Omental fat pad (tissue), 3 donors: ENCODE measurements at regions not wholly inside any gene's neighbourhood (a gene's known extent, or its start where the extent isn't known, plus 50 kb on each side); places are given as distances from the start of the nearest gene placed in this dataset.

ENCODE experiments used
- ATAC-seq: fragments of 150-250 bp; one replicate; pipeline ENCODE4 v1.9.1; 2016; ENCODE audit warnings: mild to moderate bottlenecking, moderate library complexity; ENCODE audit not compliant: low FRiP score
- DNase-seq: peaks from one replicate; pipeline ENCODE4 v3.0.0-alpha.2; 2019; ENCODE audit warnings: low spot score
- TF ChIP-seq, protein P1 (sequence below), 3 donors: fragments of 450-650 bp; IDR thresholded peaks; one replicate each; pipeline ENCODE4 v1.5.1; 2016 to 2017; ENCODE audit warnings: antibody characterized with exemption in 3 of 3, mild to moderate bottlenecking in 3 of 3, moderate library complexity in 2 of 3

DNA sequence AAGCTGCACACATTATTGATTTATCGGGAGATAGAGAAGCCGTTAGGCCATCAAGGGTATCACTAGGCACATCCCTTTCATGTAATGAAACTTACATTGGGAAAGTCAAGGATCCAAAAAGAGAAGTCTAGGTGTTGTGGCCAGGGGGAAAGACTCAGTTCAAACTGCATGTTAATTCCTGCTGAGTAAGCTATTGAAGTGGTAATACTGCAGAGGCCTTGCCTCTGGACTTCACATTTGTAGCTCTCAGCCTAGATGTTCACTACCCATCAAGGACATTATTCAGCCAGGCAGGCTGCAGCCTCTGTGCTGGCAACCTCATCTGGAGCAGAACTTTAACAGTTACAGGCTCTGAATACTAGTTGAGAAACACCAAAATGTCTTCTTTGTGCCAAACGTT, 2094.5 kb upstream of the AGA start:
- TF ChIP-seq, protein P1, sequence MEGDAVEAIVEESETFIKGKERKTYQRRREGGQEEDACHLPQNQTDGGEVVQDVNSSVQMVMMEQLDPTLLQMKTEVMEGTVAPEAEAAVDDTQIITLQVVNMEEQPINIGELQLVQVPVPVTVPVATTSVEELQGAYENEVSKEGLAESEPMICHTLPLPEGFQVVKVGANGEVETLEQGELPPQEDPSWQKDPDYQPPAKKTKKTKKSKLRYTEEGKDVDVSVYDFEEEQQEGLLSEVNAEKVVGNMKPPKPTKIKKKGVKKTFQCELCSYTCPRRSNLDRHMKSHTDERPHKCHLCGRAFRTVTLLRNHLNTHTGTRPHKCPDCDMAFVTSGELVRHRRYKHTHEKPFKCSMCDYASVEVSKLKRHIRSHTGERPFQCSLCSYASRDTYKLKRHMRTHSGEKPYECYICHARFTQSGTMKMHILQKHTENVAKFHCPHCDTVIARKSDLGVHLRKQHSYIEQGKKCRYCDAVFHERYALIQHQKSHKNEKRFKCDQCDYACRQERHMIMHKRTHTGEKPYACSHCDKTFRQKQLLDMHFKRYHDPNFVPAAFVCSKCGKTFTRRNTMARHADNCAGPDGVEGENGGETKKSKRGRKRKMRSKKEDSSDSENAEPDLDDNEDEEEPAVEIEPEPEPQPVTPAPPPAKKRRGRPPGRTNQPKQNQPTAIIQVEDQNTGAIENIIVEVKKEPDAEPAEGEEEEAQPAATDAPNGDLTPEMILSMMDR (IDR thresholded peaks at IDR 0.05): no peak
- no peak for ATAC-seq
- DNase-seq: no peak

DNA sequence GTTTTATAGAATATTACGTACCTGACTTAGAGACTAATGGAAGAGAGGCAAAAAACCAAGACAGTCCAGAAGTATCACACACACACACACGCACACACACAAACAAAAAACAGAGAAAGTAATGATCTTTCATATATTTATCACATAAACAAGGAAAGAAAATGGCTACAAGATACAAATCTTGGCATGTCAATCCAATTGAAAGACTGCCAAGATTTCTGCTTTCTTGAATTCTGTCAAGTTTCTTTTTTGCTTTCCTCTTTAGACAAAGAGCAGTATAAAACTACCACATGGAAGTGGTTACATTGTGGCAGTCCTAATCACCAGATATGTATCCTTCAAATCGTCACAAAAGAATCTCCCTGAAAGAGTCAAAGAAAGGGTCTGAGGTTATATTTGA, 2097.4 kb upstream of the AGA start:
- DNase-seq (no peak), ATAC-seq (no peak)
- TF ChIP-seq, protein P1 (IDR thresholded peaks at IDR 0.05): no peak

DNA sequence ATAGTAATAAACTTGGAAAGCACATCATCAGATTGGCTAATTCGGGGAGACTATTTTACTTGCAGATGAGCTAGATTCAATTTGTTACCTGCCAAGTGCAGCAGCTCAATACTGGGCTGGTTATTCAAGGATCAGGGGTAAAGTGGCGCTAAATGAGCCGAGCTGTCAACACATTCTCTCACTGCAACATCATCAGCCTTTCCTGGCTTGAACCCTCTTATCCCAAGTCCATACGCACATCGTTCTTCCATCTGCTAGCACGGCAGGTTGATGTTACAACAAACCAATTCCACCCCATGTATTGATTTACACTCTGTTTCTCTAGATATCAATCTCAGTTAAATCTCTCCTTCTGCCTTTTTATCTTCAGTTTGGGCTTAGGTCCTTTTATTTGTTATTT, 2101.5 kb upstream of the AGA start:
- DNase-seq: no peak
- TF ChIP-seq, protein P1 (IDR thresholded peaks at IDR 0.05): no peak
- no peak for ATAC-seq

DNA sequence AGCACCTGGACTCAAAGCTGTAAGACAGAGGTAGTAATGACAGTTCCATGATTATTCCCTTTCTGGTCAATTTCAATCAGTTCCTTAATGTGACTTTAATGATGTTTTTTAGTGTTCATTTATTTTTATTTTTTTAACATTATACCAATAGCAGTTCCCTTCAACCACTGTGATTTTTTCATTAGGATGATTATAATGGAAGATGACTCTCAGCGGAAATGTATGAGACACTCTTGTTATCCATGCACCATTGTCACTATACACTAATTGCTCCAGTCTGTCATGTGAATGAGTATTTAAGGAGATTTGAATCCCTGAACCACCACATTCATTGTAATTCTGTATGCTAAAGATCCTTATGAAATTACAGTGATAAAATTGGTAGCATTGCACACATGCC, 2102.3 kb upstream of the AGA start:
- DNase-seq: no peak

DNA sequence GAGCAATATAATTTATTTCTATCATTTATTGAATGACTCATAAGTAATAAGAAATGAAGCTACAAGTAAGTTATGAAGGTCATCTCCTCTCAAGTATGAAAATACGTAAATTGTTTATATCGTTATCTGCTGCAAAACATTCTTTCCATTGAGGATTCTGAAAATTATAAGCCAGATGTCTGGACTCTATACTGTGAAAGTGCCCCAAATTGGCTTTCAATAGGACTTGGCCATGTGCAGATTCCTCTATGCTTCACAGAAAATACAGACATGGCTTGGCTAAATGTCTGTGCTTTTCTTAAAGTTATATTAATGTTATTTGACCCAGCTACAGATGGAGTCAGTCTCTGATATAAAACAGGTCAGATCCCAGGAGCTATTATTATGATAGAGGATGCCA, 2109.9 kb upstream of the AGA start:
- DNase-seq (no peak), ATAC-seq (no peak)
- TF ChIP-seq, protein P1 (IDR thresholded peaks at IDR 0.05): no peak

More for the DNA sequence above, 2102.3 kb upstream of the AGA start:
- TF ChIP-seq, protein P1 (IDR thresholded peaks at IDR 0.05): no peak
- ATAC-seq: no peak

DNA sequence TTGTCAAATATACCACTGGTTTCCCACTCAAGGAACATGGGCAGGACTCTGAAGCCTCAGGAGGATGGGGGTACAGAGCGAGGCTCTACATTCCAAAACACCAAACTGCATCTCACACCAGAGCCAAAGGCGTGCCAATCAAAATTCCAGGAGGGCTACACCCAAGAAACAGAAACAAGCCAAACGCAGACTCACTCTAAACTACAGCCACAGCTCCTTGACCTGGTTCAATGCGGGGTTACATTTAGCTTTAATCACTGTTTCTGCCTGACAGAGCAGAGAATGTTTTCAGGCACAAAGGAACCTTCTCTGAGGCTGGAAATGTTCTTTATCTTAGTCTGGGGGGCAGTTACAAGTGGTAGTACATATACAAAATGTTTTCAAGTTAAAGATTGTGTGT, 2121.5 kb upstream of the AGA start:
- no peak for ATAC-seq
- no peak for DNase-seq
- TF ChIP-seq, protein P1 (IDR thresholded peaks at IDR 0.05): no peak

DNA sequence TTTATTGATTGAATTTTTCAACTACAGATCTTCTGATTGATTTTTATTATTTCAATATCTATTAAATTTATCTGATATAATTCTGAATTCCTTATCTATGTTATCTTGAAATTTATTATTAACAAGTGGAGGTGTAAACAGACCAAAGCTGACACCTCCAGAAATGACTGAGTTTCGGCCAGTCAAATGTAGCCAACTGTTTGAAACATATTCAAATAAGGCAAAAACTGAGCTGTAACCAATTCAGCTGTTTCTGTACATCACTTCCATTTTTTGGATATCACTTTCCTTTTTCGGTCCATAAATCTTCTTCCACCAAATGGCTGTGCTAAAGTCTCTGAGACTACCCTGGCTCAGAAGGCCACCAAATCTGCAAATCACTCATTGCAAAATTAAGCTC, 2127.3 kb upstream of the AGA start:
- DNase-seq (no peak), ATAC-seq (no peak)
- TF ChIP-seq, protein P1 (IDR thresholded peaks at IDR 0.05): no peak
